OCI-M1 (cell line): ENCODE measurements at regions not wholly inside any gene's neighbourhood (a gene's known extent, or its start where the extent isn't known, plus 50 kb on each side); places are given as distances from the start of the nearest gene placed in this dataset.

Experiments used
- DNase-seq: peaks from one replicate; lab custom pipeline; 2025; lab: John Stamatoyannopoulos, UW

- DNase-seq, result no peak
These were observed 519.0 kb upstream of the PROK2 start for GRCh38 chr3:72303926-72304325.

GRCh38 chr3:72301779-72302178 is 516.8 kb upstream of the PROK2 start:
- no peak for DNase-seq

GRCh38 chr3:72300621-72301020 is 515.7 kb upstream of the PROK2 start:
- no peak for DNase-seq

GRCh38 chr3:72299823-72300222 is 514.9 kb upstream of the PROK2 start:
- DNase-seq, result no peak

GRCh38 chr3:72299321-72299802 is 514.4 kb upstream of the PROK2 start:
- no peak for DNase-seq

GRCh38 chr3:72298201-72299152 is 513.5 kb upstream of the PROK2 start:
- no peak for DNase-seq

- DNase-seq, result no peak
These were observed 512.5 kb upstream of the PROK2 start for GRCh38 chr3:72297481-72297880.

GRCh38 chr3:72296477-72297111 is 511.6 kb upstream of the PROK2 start:
- no peak for DNase-seq

GRCh38 chr3:72295962-72296450 is 511.1 kb upstream of the PROK2 start:
- no peak for DNase-seq

GRCh38 chr3:72295276-72295961 is 510.5 kb upstream of the PROK2 start:
- DNase-seq, result no peak

- DNase-seq, result no peak
These were observed 506.1 kb upstream of the PROK2 start for GRCh38 chr3:72290859-72291638.

GRCh38 chr3:72289692-72290071 is 504.7 kb upstream of the PROK2 start:
- peak; percentile 75 for DNase-seq

- peak; percentile 90 for DNase-seq
These were observed 504.2 kb upstream of the PROK2 start for GRCh38 chr3:72288955-72289691.

- DNase-seq, result no peak
These were observed 503.0 kb upstream of the PROK2 start for GRCh38 chr3:72287956-72288355.

- DNase-seq, result no peak
These were observed 500.6 kb upstream of the PROK2 start for GRCh38 chr3:72285502-72285901.

GRCh38 chr3:72284471-72284870 is 499.5 kb upstream of the PROK2 start:
- DNase-seq, result no peak

GRCh38 chr3:72282918-72283317 is 498.0 kb upstream of the PROK2 start:
- DNase-seq, result peak; percentile 21

- no peak for DNase-seq
These were observed 496.6 kb upstream of the PROK2 start for GRCh38 chr3:72281551-72281950.

- no peak for DNase-seq
These were observed 495.9 kb upstream of the PROK2 start for GRCh38 chr3:72280876-72281275.

GRCh38 chr3:72279631-72280041 is 494.7 kb upstream of the PROK2 start:
- DNase-seq, result no peak

- no peak for DNase-seq
These were observed 494.2 kb upstream of the PROK2 start for GRCh38 chr3:72279068-72279604.
